Body of pancreas (tissue), 4 donors: ENCODE measurements at regions not wholly inside any gene's neighbourhood (a gene's known extent, or its start where the extent isn't known, plus 50 kb on each side); places are given as distances from the start of the nearest gene placed in this dataset.

ENCODE experiments used
- ATAC-seq: fragments of 150-250 bp; one replicate; pipeline ENCODE4 v1.9.1; 2016
- DNase-seq, 4 donors: peaks; one replicate each; pipeline ENCODE4 v3.0.0-alpha.2; 2019
- H3K27ac ChIP-seq, 4 donors: fragments of 200-600 bp; sonication (generic); 1 replicate in 3 of 4; 2 replicates in 1 of 4; pipeline versions ENCODE4 v1.5.1 to v1.6.1; 2016 to 2019; ENCODE audit warnings: mild to moderate bottlenecking in 1 of 4, mixed read lengths in 1 of 4, moderate library complexity in 1 of 4
- H3K27me3 ChIP-seq, 2 donors: fragments of 200-600 bp; sonication (generic); one replicate each; pipeline ENCODE4 v1.6.0; 2016; ENCODE audit warnings: mild to moderate bottlenecking in 1 of 2
- H3K36me3 ChIP-seq, 2 donors: fragments of 200-600 bp; sonication (generic); replicated peaks in 1 of 2; 2 replicates each; pipeline ENCODE4 v1.5.1; 2016; ENCODE audit warnings: low read depth in 2 of 2; ENCODE audit not compliant: insufficient read depth in 1 of 2
- H3K4me1 ChIP-seq: fragments of 200-600 bp; sonication (generic); one replicate; pipeline ENCODE4 v1.6.0; 2016
- H3K4me3 ChIP-seq, 2 donors: fragments of 200-600 bp; sonication (generic); 1 replicate in 1 of 2; 2 replicates in 1 of 2; pipeline ENCODE4 v1.5.1; 2016 to 2019
- H3K9me3 ChIP-seq, 3 donors: fragments of 200-600 bp; sonication (generic); 1 replicate in 2 of 3; 2 replicates in 1 of 3; pipeline ENCODE4 v1.5.1; 2016
- POLR2A ChIP-seq, 3 donors: fragments of 450-650 bp; IDR thresholded peaks; one replicate each; pipeline ENCODE4 v1.6.1; 2016; ENCODE audit warnings: antibody characterized with exemption in 3 of 3, mild to moderate bottlenecking in 2 of 3
- WGBS, 2 donors: methylation state at CpG; one replicate each; pipeline ENCODE4 v1.1.5; 2017; 5-methylcytosine and 5-hydroxymethylcytosine counted together
- intact Hi-C: fragments of 100-400 bp; cut with DNase I; formaldehyde crosslinking; loops from one replicate; pipeline ENCODE4 v1.15.1; 2023
- TF ChIP-seq, protein P1 (sequence below), 7 experiments: fragments of 450-650 bp in 4 of 7; fragments of 200-600 bp in 3 of 7; sonication (generic) in 3 of 7; IDR thresholded peaks; one replicate each; pipeline ENCODE4 v1.5.1; 2016 to 2019; ENCODE audit warnings: antibody characterized with exemption in 7 of 7

GRCh38 chr3:117252208-117252607 is 542.6 kb downstream of the TUSC7 start:
- intact Hi-C loops: no loop called here
- Histone ChIP-seq H3K4me3 (no peak overlapping the region), H3K27me3 (no peaks in the 10 kb centered on the region), H3K36me3 (no peaks in the 10 kb centered on the region), H3K9me3 (no peaks in the 10 kb centered on the region), H3K4me1 (peaks cover 8% of the 10 kb centered on the region), H3K27ac (no peak overlapping the region)
- TF ChIP-seq POLR2A (IDR thresholded peaks at IDR 0.05): no peak
- TF ChIP-seq, protein P1, sequence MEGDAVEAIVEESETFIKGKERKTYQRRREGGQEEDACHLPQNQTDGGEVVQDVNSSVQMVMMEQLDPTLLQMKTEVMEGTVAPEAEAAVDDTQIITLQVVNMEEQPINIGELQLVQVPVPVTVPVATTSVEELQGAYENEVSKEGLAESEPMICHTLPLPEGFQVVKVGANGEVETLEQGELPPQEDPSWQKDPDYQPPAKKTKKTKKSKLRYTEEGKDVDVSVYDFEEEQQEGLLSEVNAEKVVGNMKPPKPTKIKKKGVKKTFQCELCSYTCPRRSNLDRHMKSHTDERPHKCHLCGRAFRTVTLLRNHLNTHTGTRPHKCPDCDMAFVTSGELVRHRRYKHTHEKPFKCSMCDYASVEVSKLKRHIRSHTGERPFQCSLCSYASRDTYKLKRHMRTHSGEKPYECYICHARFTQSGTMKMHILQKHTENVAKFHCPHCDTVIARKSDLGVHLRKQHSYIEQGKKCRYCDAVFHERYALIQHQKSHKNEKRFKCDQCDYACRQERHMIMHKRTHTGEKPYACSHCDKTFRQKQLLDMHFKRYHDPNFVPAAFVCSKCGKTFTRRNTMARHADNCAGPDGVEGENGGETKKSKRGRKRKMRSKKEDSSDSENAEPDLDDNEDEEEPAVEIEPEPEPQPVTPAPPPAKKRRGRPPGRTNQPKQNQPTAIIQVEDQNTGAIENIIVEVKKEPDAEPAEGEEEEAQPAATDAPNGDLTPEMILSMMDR (IDR thresholded peaks at IDR 0.05): no peak
- peak; percentile 30 for ATAC-seq
- 14 to 25% methylated on average over 2 of the region's 2 CpGs for WGBS, 2 donors
- DNase-seq: no peak

DNA sequence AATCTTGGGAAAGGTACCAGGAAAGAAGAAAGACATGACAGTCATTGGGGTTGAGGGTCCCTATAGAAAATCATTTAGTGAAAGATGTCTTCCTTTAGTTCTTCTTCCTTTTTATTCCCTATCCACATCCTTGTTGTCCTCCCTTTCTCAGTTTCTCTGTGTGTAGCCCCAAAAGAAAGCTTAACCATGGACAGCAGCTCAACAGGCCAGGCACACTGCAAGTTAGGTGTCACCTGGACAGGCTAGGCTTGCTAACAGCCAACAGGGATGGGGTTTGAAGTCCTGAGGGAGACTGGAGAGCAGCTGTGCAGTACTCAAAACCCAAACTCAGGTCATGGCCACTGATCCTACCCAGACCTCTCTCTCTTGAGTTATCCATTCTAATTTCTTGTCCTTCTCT is 543.1 kb downstream of the TUSC7 start:
- ATAC-seq: no peak
- Histone ChIP-seq H3K4me3 (no peak overlapping the region), H3K9me3 (no peaks in the 10 kb centered on the region), H3K4me1 (peaks cover 8% of the 10 kb centered on the region), H3K27me3 (no peaks in the 10 kb centered on the region), H3K27ac (no peak overlapping the region), H3K36me3 (no peaks in the 10 kb centered on the region)
- intact Hi-C loops: no loop called here
- TF ChIP-seq, protein P1 (IDR thresholded peaks at IDR 0.05): no peak
- no peak for DNase-seq

DNA sequence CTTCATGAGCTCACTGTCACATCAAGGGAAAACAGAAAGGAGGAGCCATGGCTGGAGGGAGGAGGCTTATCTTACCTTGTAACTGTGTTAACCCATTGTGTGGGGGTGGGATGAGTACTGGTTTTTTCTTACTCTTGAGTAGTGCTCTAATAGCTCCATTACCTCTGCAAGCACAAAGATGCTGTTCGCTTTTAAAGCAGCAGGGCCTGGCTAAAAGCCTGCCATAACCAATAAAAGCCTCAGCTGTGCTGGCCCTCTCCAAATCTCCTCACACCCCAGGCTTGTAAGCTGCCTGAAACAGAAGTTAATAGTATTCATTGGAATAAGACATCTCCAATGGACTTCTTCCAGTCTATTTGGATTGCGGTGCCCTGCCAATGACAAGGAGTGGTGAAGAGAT is 544.1 kb downstream of the TUSC7 start:
- ATAC-seq (no peak), DNase-seq (no peak)
- TF ChIP-seq, protein P1 (IDR thresholded peaks at IDR 0.05): no peak
- TF ChIP-seq POLR2A (IDR thresholded peaks at IDR 0.05): no peak
- Histone ChIP-seq H3K27ac (no peak overlapping the region), H3K4me3 (no peak overlapping the region), H3K27me3 (no peaks in the 10 kb centered on the region), H3K9me3 (no peaks in the 10 kb centered on the region), H3K4me1 (peaks cover 8% of the 10 kb centered on the region), H3K36me3 (no peaks in the 10 kb centered on the region)
- WGBS, 2 donors: 96 to 100% methylated on average over 2 of the region's 2 CpGs
- intact Hi-C loops: no loop called here

- no peaks in the 10 kb centered on the region for H3K9me3 ChIP-seq
- no peak for TF ChIP-seq POLR2A (IDR thresholded peaks at IDR 0.05)
- TF ChIP-seq, protein P1 (IDR thresholded peaks at IDR 0.05): no peak
- H3K27me3 ChIP-seq: no peaks in the 10 kb centered on the region
- WGBS, 2 donors: 87% methylated on average over 3 of the region's 3 CpGs
- H3K36me3 ChIP-seq: no peaks in the 10 kb centered on the region
- intact Hi-C loops: no loop called here
- ATAC-seq: no peak
- DNase-seq: no peak
- H3K4me3 ChIP-seq: no peak overlapping the region
- no peak overlapping the region for H3K27ac ChIP-seq
- H3K4me1 ChIP-seq: peaks cover 8% of the 10 kb centered on the region
These were observed 545.4 kb downstream of the TUSC7 start for GRCh38 chr3:117254985-117255384.

DNA sequence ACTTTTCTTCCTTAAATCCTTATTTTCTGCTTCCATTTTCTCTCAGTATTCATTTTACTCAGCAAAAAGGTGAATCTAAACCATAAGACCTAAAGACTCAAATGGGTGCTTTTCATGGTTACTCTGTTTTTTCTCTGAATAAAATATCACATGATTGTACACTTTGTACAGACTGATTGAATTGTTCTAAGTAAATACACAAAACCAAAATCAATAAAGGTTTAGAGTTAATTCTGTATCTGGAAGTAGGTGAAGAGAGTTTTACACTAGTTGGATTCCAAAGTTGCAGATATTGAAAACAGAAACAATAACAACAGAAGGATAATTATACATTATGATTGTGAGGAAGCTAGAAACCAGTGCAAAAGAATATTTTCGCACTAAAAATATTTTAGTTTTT is 546.2 kb downstream of the TUSC7 start:
- no peak overlapping the region for H3K4me3 ChIP-seq
- WGBS, 2 donors: 93 to 100% methylated on average over 1 of the region's 1 CpG

More for the DNA sequence above, 546.2 kb downstream of the TUSC7 start:
- H3K36me3 ChIP-seq: no peaks in the 10 kb centered on the region
- no peaks in the 10 kb centered on the region for H3K27me3 ChIP-seq
- no peak for TF ChIP-seq POLR2A (IDR thresholded peaks at IDR 0.05)
- TF ChIP-seq, protein P1 (IDR thresholded peaks at IDR 0.05): no peak
- intact Hi-C loops: no loop called here
- no peak overlapping the region for H3K27ac ChIP-seq
- ATAC-seq: no peak
- no peak for DNase-seq
- peaks cover 8% of the 10 kb centered on the region for H3K4me1 ChIP-seq
- no peaks in the 10 kb centered on the region for H3K9me3 ChIP-seq
